GM23338 (cell line): ENCODE measurements at regions not wholly inside any gene's neighbourhood (a gene's known extent, or its start where the extent isn't known, plus 50 kb on each side); places are given as distances from the start of the nearest gene placed in this dataset.

Source experiments
- CREB1 ChIP-seq: fragments of 250-450 bp; sonication (Bioruptor Pico); IDR thresholded peaks from 2 replicates; pipeline ENCODE4 v1.5.0; 2020; ENCODE audit warnings: low read depth, mild to moderate bottlenecking, moderate library complexity
- EZH2 ChIP-seq: fragments of 200-600 bp; sonication (generic); IDR thresholded peaks from one replicate; pipeline ENCODE4 v1.8.0; 2017; ENCODE audit warnings: antibody characterized with exemption, mild to moderate bottlenecking, low read depth; ENCODE audit not compliant: unreplicated experiment
- EZH2phosphoT487 ChIP-seq: fragments of 200-600 bp; sonication (generic); IDR thresholded peaks from one replicate; pipeline ENCODE4 v1.8.1; 2018; ENCODE audit warnings: antibody characterized with exemption; ENCODE audit not compliant: unreplicated experiment
- JUNB ChIP-seq: IDR thresholded peaks from one replicate; pipeline ENCODE4 v1.6.1; 2016; ENCODE audit warnings: antibody characterized with exemption; ENCODE audit not compliant: unreplicated experiment
- NANOG ChIP-seq: IDR thresholded peaks from 2 replicates; pipeline ENCODE4 v1.6.1; 2016; ENCODE audit warnings: antibody characterized with exemption, borderline replicate concordance
- POLR2AphosphoS5 ChIP-seq: IDR thresholded peaks from 2 replicates; pipeline ENCODE4 v1.6.1; 2016; ENCODE audit warnings: antibody characterized with exemption, low read depth
- STAT1 ChIP-seq: IDR thresholded peaks from one replicate; pipeline ENCODE4 v1.6.1; 2016; ENCODE audit warnings: antibody characterized with exemption; ENCODE audit not compliant: unreplicated experiment
- ZNF114 ChIP-seq: fragments of 250-450 bp; sonication (Bioruptor Pico); IDR thresholded peaks from 2 replicates; pipeline ENCODE4 v1.5.0; 2020; ENCODE audit warnings: mild to moderate bottlenecking, moderate library complexity
- TF ChIP-seq, protein P1 (sequence below), 2 experiments: fragments of 200-600 bp in 1 of 2; sonication (generic) in 1 of 2; conservative IDR thresholded peaks; 2 replicates each; pipeline versions ENCODE4 v1.5.1 to v1.6.1; 2016 to 2017; ENCODE audit warnings: antibody characterized with exemption in 2 of 2, low read depth in 2 of 2, mild to moderate bottlenecking in 2 of 2, moderate library complexity in 1 of 2
- TF ChIP-seq, protein P2 (sequence below): IDR thresholded peaks from one replicate; pipeline ENCODE4 v1.6.1; 2018; ENCODE audit warnings: antibody characterized with exemption; ENCODE audit not compliant: unreplicated experiment
- TF ChIP-seq, protein P3 (sequence below): IDR thresholded peaks from 2 replicates; pipeline ENCODE4 v1.6.1; 2016; ENCODE audit warnings: antibody characterized with exemption

DNA sequence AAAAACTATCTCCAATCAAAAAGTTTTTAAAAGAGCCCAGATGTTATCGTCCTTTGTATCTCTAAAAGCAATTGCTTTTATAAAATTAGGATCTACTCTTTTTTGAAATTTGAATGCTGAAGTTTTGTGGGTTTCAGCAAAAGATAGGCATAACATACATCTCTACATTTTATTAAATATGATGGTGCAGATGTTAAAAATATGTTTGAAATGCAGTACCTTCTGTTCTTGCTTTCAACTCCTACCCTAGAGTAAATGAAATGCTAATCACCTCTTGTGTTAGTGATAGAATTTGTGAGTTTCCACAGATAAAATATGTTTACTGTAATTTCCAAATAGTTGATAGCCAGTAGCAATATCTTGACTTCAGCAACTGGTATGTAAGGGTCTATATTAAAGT, 95.7 kb upstream of the VPREB1 start:
- TF ChIP-seq, protein P1, sequence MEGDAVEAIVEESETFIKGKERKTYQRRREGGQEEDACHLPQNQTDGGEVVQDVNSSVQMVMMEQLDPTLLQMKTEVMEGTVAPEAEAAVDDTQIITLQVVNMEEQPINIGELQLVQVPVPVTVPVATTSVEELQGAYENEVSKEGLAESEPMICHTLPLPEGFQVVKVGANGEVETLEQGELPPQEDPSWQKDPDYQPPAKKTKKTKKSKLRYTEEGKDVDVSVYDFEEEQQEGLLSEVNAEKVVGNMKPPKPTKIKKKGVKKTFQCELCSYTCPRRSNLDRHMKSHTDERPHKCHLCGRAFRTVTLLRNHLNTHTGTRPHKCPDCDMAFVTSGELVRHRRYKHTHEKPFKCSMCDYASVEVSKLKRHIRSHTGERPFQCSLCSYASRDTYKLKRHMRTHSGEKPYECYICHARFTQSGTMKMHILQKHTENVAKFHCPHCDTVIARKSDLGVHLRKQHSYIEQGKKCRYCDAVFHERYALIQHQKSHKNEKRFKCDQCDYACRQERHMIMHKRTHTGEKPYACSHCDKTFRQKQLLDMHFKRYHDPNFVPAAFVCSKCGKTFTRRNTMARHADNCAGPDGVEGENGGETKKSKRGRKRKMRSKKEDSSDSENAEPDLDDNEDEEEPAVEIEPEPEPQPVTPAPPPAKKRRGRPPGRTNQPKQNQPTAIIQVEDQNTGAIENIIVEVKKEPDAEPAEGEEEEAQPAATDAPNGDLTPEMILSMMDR (conservative IDR thresholded peaks at IDR 0.05; ENCODE audit: low read depth in 2 of 2) = no peak
- no peak for TF ChIP-seq EZH2
- no peak for TF ChIP-seq POLR2AphosphoS5
- TF ChIP-seq, protein P2, sequence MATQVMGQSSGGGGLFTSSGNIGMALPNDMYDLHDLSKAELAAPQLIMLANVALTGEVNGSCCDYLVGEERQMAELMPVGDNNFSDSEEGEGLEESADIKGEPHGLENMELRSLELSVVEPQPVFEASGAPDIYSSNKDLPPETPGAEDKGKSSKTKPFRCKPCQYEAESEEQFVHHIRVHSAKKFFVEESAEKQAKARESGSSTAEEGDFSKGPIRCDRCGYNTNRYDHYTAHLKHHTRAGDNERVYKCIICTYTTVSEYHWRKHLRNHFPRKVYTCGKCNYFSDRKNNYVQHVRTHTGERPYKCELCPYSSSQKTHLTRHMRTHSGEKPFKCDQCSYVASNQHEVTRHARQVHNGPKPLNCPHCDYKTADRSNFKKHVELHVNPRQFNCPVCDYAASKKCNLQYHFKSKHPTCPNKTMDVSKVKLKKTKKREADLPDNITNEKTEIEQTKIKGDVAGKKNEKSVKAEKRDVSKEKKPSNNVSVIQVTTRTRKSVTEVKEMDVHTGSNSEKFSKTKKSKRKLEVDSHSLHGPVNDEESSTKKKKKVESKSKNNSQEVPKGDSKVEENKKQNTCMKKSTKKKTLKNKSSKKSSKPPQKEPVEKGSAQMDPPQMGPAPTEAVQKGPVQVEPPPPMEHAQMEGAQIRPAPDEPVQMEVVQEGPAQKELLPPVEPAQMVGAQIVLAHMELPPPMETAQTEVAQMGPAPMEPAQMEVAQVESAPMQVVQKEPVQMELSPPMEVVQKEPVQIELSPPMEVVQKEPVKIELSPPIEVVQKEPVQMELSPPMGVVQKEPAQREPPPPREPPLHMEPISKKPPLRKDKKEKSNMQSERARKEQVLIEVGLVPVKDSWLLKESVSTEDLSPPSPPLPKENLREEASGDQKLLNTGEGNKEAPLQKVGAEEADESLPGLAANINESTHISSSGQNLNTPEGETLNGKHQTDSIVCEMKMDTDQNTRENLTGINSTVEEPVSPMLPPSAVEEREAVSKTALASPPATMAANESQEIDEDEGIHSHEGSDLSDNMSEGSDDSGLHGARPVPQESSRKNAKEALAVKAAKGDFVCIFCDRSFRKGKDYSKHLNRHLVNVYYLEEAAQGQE = no peak
- TF ChIP-seq EZH2phosphoT487 = no peak
- TF ChIP-seq CREB1 (CRISPR knock-in tag) = no peak
- TF ChIP-seq JUNB = no peak
- no peak for TF ChIP-seq ZNF114 (CRISPR knock-in tag)
- TF ChIP-seq NANOG = no peak
- TF ChIP-seq, protein P3, sequence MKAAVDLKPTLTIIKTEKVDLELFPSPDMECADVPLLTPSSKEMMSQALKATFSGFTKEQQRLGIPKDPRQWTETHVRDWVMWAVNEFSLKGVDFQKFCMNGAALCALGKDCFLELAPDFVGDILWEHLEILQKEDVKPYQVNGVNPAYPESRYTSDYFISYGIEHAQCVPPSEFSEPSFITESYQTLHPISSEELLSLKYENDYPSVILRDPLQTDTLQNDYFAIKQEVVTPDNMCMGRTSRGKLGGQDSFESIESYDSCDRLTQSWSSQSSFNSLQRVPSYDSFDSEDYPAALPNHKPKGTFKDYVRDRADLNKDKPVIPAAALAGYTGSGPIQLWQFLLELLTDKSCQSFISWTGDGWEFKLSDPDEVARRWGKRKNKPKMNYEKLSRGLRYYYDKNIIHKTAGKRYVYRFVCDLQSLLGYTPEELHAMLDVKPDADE = no peak
- TF ChIP-seq STAT1 = no peak
